IMR-90 (cell line): ENCODE measurements at regions not wholly inside any gene's neighbourhood (a gene's known extent, or its start where the extent isn't known, plus 50 kb on each side); places are given as distances from the start of the nearest gene placed in this dataset.

Experiments used
- ATAC-seq: fragments of 200-7000 bp; cut with Tn5 transposase; 2 replicates; pipeline ENCODE4 v1.9.1; 2020; ENCODE audit warnings: low read depth, mild to moderate bottlenecking, moderate library complexity
- BruUV-seq: library from RNA; stranded (reverse); fragments of 400-500 nt; replicated peaks from 2 replicates; lab custom pipeline; 2021; lab: Mats Ljungman, UMichigan
- CTCF ChIA-PET: fragments of 300-600 bp; formaldehyde crosslinking; extraction: SDS; loops from one replicate; lab custom pipeline; 2021; ENCODE audit warnings: antibody characterized with exemption; lab: Yijun Ruan, JAX
- POLR2A ChIA-PET: fragments of 300-600 bp; sonication (Branson Sonifier 250); formaldehyde crosslinking; loops from one replicate; lab custom pipeline; 2022; ENCODE audit warnings: antibody characterized with exemption; ENCODE audit not compliant: unreplicated experiment; lab: Charles Lee
- DNase-seq: peaks from one replicate; pipeline ENCODE4 v3.0.0; 2013
- H2AFZ ChIP-seq: replicated peaks from 2 replicates; pipeline ENCODE3; 2013; ENCODE audit warnings: low read length, mild to moderate bottlenecking; ENCODE audit not compliant: poor library complexity
- H2AK5ac ChIP-seq: 2 replicates; pipeline ENCODE4 v1.6.1; 2013; ENCODE audit warnings: low read depth, low read length, inconsistent platforms
- H2AK9ac ChIP-seq: replicated peaks from 2 replicates; pipeline ENCODE3; 2013; ENCODE audit warnings: mild to moderate bottlenecking, low read depth, low read length, moderate library complexity; ENCODE audit not compliant: poor library complexity
- H2BK120ac ChIP-seq: 2 replicates; pipeline ENCODE4 v1.6.1; 2013; ENCODE audit warnings: low read depth, low read length, inconsistent platforms
- H2BK15ac ChIP-seq: 3 replicates; pipeline ENCODE4 v1.6.1; 2013; ENCODE audit warnings: low read depth, low read length, inconsistent platforms
- H2BK20ac ChIP-seq: 2 replicates; pipeline ENCODE4 v1.6.1; 2013; ENCODE audit warnings: low read depth, mild to moderate bottlenecking, inconsistent platforms, low read length, moderate library complexity
- H2BK5ac ChIP-seq: 2 replicates; pipeline ENCODE4 v1.6.1; 2013; ENCODE audit warnings: mild to moderate bottlenecking, low read depth, low read length, inconsistent platforms; ENCODE audit not compliant: poor library complexity, severe bottlenecking
- H3K14ac ChIP-seq: replicated peaks from 2 replicates; pipeline ENCODE4 v1.6.1; 2013; ENCODE audit warnings: low read depth, low read length, inconsistent platforms
- H3K18ac ChIP-seq: 2 replicates; pipeline ENCODE4 v1.6.1; 2013; ENCODE audit warnings: low read depth, low read length, control low read depth
- H3K23ac ChIP-seq: 2 replicates; pipeline ENCODE4 v1.6.1; 2013; ENCODE audit warnings: low read depth, low read length, inconsistent platforms
- H3K27ac ChIP-seq: 2 replicates; pipeline ENCODE4 v1.5.1; 2013; ENCODE audit warnings: mild to moderate bottlenecking, control low read depth, low read length; ENCODE audit not compliant: insufficient read depth
- H3K27me3 ChIP-seq: 2 replicates; pipeline ENCODE4 v1.6.1; 2013; ENCODE audit warnings: low read length; ENCODE audit not compliant: control insufficient read depth, insufficient read depth
- H3K36me3 ChIP-seq: 2 replicates; pipeline ENCODE4 v1.6.1; 2013; ENCODE audit warnings: low read length, mixed read lengths; ENCODE audit not compliant: control insufficient read depth, insufficient read depth
- H3K4ac ChIP-seq: 2 replicates; pipeline ENCODE4 v1.6.1; 2013; ENCODE audit warnings: low read depth, low read length, inconsistent platforms
- H3K4me1 ChIP-seq: 2 replicates; pipeline ENCODE4 v1.6.1; 2013; ENCODE audit warnings: low read length, mixed read lengths; ENCODE audit not compliant: control insufficient read depth, insufficient read depth
- H3K4me2 ChIP-seq: 2 replicates; pipeline ENCODE4 v1.6.1; 2013; ENCODE audit warnings: low read depth, mild to moderate bottlenecking, control low read depth, low read length, moderate library complexity
- H3K4me3 ChIP-seq: 2 replicates; pipeline ENCODE4 v1.5.1; 2013; ENCODE audit warnings: low read depth, mild to moderate bottlenecking, control low read depth, low read length, moderate library complexity; ENCODE audit not compliant: insufficient read depth
- H3K56ac ChIP-seq: 2 replicates; pipeline ENCODE4 v1.6.1; 2013; ENCODE audit warnings: low read length, inconsistent platforms; ENCODE audit not compliant: insufficient read depth; ENCODE audit errors: extremely low read depth
- H3K79me1 ChIP-seq, 2 experiments: 2 replicates each; pipeline ENCODE4 v1.6.1; 2013; ENCODE audit warnings: low read length in 2 of 2, inconsistent platforms in 1 of 2, low read depth in 1 of 2
- H3K9ac ChIP-seq: 2 replicates; pipeline ENCODE4 v1.6.1; 2013; ENCODE audit warnings: low read depth, low read length, control low read depth
- H3K9me1 ChIP-seq: 2 replicates; pipeline ENCODE4 v1.6.1; 2013; ENCODE audit warnings: low read length, inconsistent platforms; ENCODE audit not compliant: insufficient read depth
- H3K9me3 ChIP-seq: 2 replicates; pipeline ENCODE4 v1.6.1; 2013; ENCODE audit warnings: low read length; ENCODE audit not compliant: control insufficient read depth, insufficient read depth
- H4K20me1 ChIP-seq: 2 replicates; pipeline ENCODE4 v1.6.1; 2013; ENCODE audit warnings: low read length, inconsistent platforms; ENCODE audit not compliant: insufficient read depth
- H4K5ac ChIP-seq: 2 replicates; pipeline ENCODE4 v1.6.1; 2013; ENCODE audit warnings: mild to moderate bottlenecking, low read depth, low read length, control low read depth
- H4K8ac ChIP-seq, 2 experiments: 2 replicates each; pipeline ENCODE4 v1.6.1; 2013; ENCODE audit warnings: low read depth in 2 of 2, low read length in 2 of 2, control low read depth in 1 of 2, inconsistent platforms in 1 of 2
- H4K91ac ChIP-seq: 2 replicates; pipeline ENCODE4 v1.6.1; 2013; ENCODE audit warnings: low read depth, low read length, inconsistent platforms; ENCODE audit not compliant: insufficient read depth
- CEBPB ChIP-seq: IDR thresholded peaks from 2 replicates; pipeline ENCODE4 v1.6.1; 2012; ENCODE audit warnings: low read depth, low read length, improper control_type of control experiment
- CHD1 ChIP-seq: IDR thresholded peaks from 2 replicates; pipeline ENCODE4 v1.6.1; 2012; ENCODE audit warnings: low read depth, low read length, improper control_type of control experiment
- FOS ChIP-seq: fragments of 150-350 bp; IDR thresholded peaks from 2 replicates; pipeline ENCODE4 v1.6.1; 2016; ENCODE audit warnings: low read depth, low read length
- POLR2A ChIP-seq: IDR thresholded peaks from 2 replicates; pipeline ENCODE4 v1.6.1; 2012; ENCODE audit warnings: mild to moderate bottlenecking, low read depth, low read length
- RCOR1 ChIP-seq: IDR thresholded peaks from 2 replicates; pipeline ENCODE4 v1.6.1; 2012; ENCODE audit warnings: mild to moderate bottlenecking, low read length, improper control_type of control experiment; ENCODE audit not compliant: insufficient replicate concordance
- SMC3 ChIP-seq: fragments of 150-350 bp; IDR thresholded peaks from 2 replicates; pipeline ENCODE4 v1.6.1; 2016; ENCODE audit warnings: low read depth, mild to moderate bottlenecking, antibody characterized with exemption, low read length, moderate library complexity
- WGBS, 2 experiments: methylation state at CpG; one replicate each; pipeline versions ENCODE4 v1.1.5 to v1.1.7; 2013; ENCODE audit warnings: missing lambda C conversion rate in 2 of 2; ENCODE audit not compliant: insufficient read length in 1 of 2; ENCODE audit errors: extremely low coverage in 2 of 2; 5-methylcytosine and 5-hydroxymethylcytosine counted together
- dilution Hi-C: fragments of 300-500 bp; cut with HindIII; formaldehyde crosslinking; loops from one replicate; pipeline ENCODE4 v1.14.3; 2018; ENCODE audit warnings: low sequenced_read_pairs; ENCODE audit not compliant: unreplicated experiment
- in situ Hi-C: fragments of 300-500 bp; cut with MboI; formaldehyde crosslinking; loops from 3 replicates; pipeline ENCODE4 v1.14.3; 2019; ENCODE audit warnings: low sequenced_read_pairs, inconsistent platforms, mixed read lengths
- intact Hi-C: fragments of 100-400 bp; cut with micrococcal nuclease; formaldehyde crosslinking; loops from 2 replicates; pipeline ENCODE4 v1.10.0; 2022
- TF ChIP-seq, protein P1 (sequence below): fragments of 150-350 bp; IDR thresholded peaks from 2 replicates; pipeline ENCODE4 v1.6.1; 2016; ENCODE audit warnings: low read depth, mild to moderate bottlenecking, low read length, moderate library complexity, borderline replicate concordance

GRCh38 chr20:48326434-48326691 lies 501.4 kb downstream of the PREX1 start:
- H3K36me3 ChIP-seq, result no peaks in the 10 kb centered on the region
- dilution Hi-C loops (no loop called here), intact Hi-C loops (no loop called here), in situ Hi-C loops (no loop called here)
- no peak overlapping the region for H3K18ac ChIP-seq
- H3K27me3 ChIP-seq, result peaks cover 16% of the 10 kb centered on the region
- H3K4me2 ChIP-seq, result no peak overlapping the region
- no peak overlapping the region for H2BK5ac ChIP-seq
- no peak overlapping the region for H3K4ac ChIP-seq
- H3K4me3 ChIP-seq, result no peak overlapping the region
- H3K56ac ChIP-seq, result no peak overlapping the region
- POLR2A ChIA-PET, result no interaction called here
- ATAC-seq (no peak), DNase-seq (no peak)
- no peak overlapping the region for H3K23ac ChIP-seq
- TF ChIP-seq SMC3, result no peak
- TF ChIP-seq CEBPB, result no peak
- no peak for TF ChIP-seq POLR2A
- TF ChIP-seq FOS, result no peak
- no peak for TF ChIP-seq RCOR1
- TF ChIP-seq, protein P1, sequence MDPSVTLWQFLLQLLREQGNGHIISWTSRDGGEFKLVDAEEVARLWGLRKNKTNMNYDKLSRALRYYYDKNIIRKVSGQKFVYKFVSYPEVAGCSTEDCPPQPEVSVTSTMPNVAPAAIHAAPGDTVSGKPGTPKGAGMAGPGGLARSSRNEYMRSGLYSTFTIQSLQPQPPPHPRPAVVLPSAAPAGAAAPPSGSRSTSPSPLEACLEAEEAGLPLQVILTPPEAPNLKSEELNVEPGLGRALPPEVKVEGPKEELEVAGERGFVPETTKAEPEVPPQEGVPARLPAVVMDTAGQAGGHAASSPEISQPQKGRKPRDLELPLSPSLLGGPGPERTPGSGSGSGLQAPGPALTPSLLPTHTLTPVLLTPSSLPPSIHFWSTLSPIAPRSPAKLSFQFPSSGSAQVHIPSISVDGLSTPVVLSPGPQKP, result no peak
- TF ChIP-seq CHD1, result no peak
- no peak overlapping the region for H2AFZ ChIP-seq
- H2BK20ac ChIP-seq, result no peak overlapping the region
- H3K14ac ChIP-seq, result no peak overlapping the region
- H4K5ac ChIP-seq, result no peak overlapping the region
- no peak overlapping the region for H4K91ac ChIP-seq
- no peak overlapping the region for H2BK15ac ChIP-seq
- H3K9me3 ChIP-seq, result no peaks in the 10 kb centered on the region
- H3K9ac ChIP-seq, result no peak overlapping the region
- no TSS peak for BruUV-seq
- WGBS, 2 experiments, result no CpG with 5 or more reads among the region's 4 CpGs
- CTCF ChIA-PET, result no interaction called here
- no peak overlapping the region for H2AK9ac ChIP-seq
- H4K20me1 ChIP-seq, result no peaks in the 10 kb centered on the region
- H2BK120ac ChIP-seq, result no peak overlapping the region
- no peaks in the 10 kb centered on the region for H3K79me1 ChIP-seq
- no peak overlapping the region for H4K8ac ChIP-seq
- no peaks in the 10 kb centered on the region for H3K9me1 ChIP-seq
- H3K4me1 ChIP-seq, result 0 out of 2 replicates have a peak, but pooled peaks cover 2% of the 10 kb centered on the region
- H2AK5ac ChIP-seq, result no peak overlapping the region
- no peak overlapping the region for H3K27ac ChIP-seq
